TTC549 (cell line): ENCODE measurements at regions not wholly inside any gene's neighbourhood (a gene's known extent, or its start where the extent isn't known, plus 50 kb on each side); places are given as distances from the start of the nearest gene placed in this dataset.
"Not testable (repeated sequence)": the region's sequence is repeated elsewhere in the genome, so short reads cannot be mapped to it uniquely, and the experiment has no call there.

Source experiments
- FAIRE-seq: peaks from 2 replicates; lab custom pipeline; 2012; peaks lifted over from hg19 to GRCh38; lab: Jason Lieb, UNC

- FAIRE-seq = no peak
Observed at GRCh38 chr4:66590488-66591215, 920.4 kb upstream of the EPHA5 start.

GRCh38 chr4:66589183-66589582 lies 918.9 kb upstream of the EPHA5 start:
- FAIRE-seq = no peak

- FAIRE-seq = no peak
Observed at GRCh38 chr4:66585767-66586166, 915.5 kb upstream of the EPHA5 start.

GRCh38 chr4:66577922-66578321 lies 907.6 kb upstream of the EPHA5 start:
- no peak for FAIRE-seq

- FAIRE-seq = no peak
Observed at GRCh38 chr4:66575008-66575696, 904.9 kb upstream of the EPHA5 start.

- no peak for FAIRE-seq
Observed at GRCh38 chr4:66574145-66574978, 904.1 kb upstream of the EPHA5 start.

GRCh38 chr4:66572949-66573348 lies 902.7 kb upstream of the EPHA5 start:
- no peak for FAIRE-seq

GRCh38 chr4:66571145-66571695 lies 900.9 kb upstream of the EPHA5 start:
- no peak for FAIRE-seq

- FAIRE-seq = no peak
Observed at GRCh38 chr4:66569228-66569627, 898.9 kb upstream of the EPHA5 start.

- FAIRE-seq = no peak
Observed at GRCh38 chr4:66568431-66568830, 898.1 kb upstream of the EPHA5 start.

GRCh38 chr4:66568001-66568400 lies 897.7 kb upstream of the EPHA5 start:
- FAIRE-seq = no peak

GRCh38 chr4:66567551-66567950 lies 897.3 kb upstream of the EPHA5 start:
- FAIRE-seq = no peak

GRCh38 chr4:66565801-66566200 lies 895.5 kb upstream of the EPHA5 start:
- FAIRE-seq = no peak

- FAIRE-seq = no peak
Observed at GRCh38 chr4:66564901-66565651, 894.8 kb upstream of the EPHA5 start.

- FAIRE-seq = no peak
Observed at GRCh38 chr4:66562276-66562806, 892.1 kb upstream of the EPHA5 start.

- not testable (repeated sequence) for FAIRE-seq
Observed at GRCh38 chr4:66561465-66562053, 891.3 kb upstream of the EPHA5 start.

GRCh38 chr4:66558651-66559050 lies 888.4 kb upstream of the EPHA5 start:
- FAIRE-seq = no peak

- FAIRE-seq = no peak
Observed at GRCh38 chr4:66556651-66557278, 886.5 kb upstream of the EPHA5 start.

GRCh38 chr4:66555301-66555700 lies 885.0 kb upstream of the EPHA5 start:
- FAIRE-seq = no peak

- no peak for FAIRE-seq
Observed at GRCh38 chr4:66554826-66555225, 884.5 kb upstream of the EPHA5 start.

GRCh38 chr4:66545301-66545700 lies 875.0 kb upstream of the EPHA5 start:
- not testable (repeated sequence) for FAIRE-seq
